A549 (cell line): ENCODE measurements at regions not wholly inside any gene's neighbourhood (a gene's known extent, or its start where the extent isn't known, plus 50 kb on each side); places are given as distances from the start of the nearest gene placed in this dataset.

ENCODE experiments used
- CEBPB ChIP-seq, 2 experiments: fragments of >200 bp in 1 of 2; sonication (Bioruptor Twin) in 1 of 2; formaldehyde crosslinking in 1 of 2; IDR thresholded peaks; 2 replicates each; pipeline ENCODE4 v1.6.1; 2012 to 2016
- MYC ChIP-seq: IDR thresholded peaks from 2 replicates; pipeline ENCODE4 v1.6.1; 2012; ENCODE audit warnings: mild to moderate bottlenecking, inconsistent platforms, low read length, improper control_type of control experiment, borderline replicate concordance
- POLR2A ChIP-seq: IDR thresholded peaks from 2 replicates; pipeline ENCODE4 v1.6.1; 2012; ENCODE audit warnings: mild to moderate bottlenecking, low read length
- TP53 ChIP-seq: fragments of 250-450 bp; sonication (Bioruptor Pico); IDR thresholded peaks from 2 replicates; pipeline ENCODE4 v1.5.0; 2021; ENCODE audit warnings: mild to moderate bottlenecking, moderate library complexity
- TF ChIP-seq, protein P1 (sequence below): fragments of >200 bp; sonication (Bioruptor Twin); formaldehyde crosslinking; IDR thresholded peaks from 3 replicates; pipeline ENCODE4 v1.5.1; 2016
- TF ChIP-seq, protein P2 (sequence below): fragments of 200-600 bp; sonication (generic); IDR thresholded peaks from 2 replicates; pipeline ENCODE4 v1.6.1; 2016; ENCODE audit warnings: antibody characterized with exemption, mild to moderate bottlenecking, moderate library complexity
- TF ChIP-seq, protein P3 (sequence below): fragments of 450-650 bp; IDR thresholded peaks from 2 replicates; pipeline ENCODE4 v1.6.1; 2014; ENCODE audit warnings: antibody characterized with exemption
- TF ChIP-seq, protein P4 (sequence below): fragments of 150-350 bp; IDR thresholded peaks from 2 replicates; pipeline ENCODE4 v1.6.1; 2014; ENCODE audit warnings: low read depth, mild to moderate bottlenecking, low read length

DNA sequence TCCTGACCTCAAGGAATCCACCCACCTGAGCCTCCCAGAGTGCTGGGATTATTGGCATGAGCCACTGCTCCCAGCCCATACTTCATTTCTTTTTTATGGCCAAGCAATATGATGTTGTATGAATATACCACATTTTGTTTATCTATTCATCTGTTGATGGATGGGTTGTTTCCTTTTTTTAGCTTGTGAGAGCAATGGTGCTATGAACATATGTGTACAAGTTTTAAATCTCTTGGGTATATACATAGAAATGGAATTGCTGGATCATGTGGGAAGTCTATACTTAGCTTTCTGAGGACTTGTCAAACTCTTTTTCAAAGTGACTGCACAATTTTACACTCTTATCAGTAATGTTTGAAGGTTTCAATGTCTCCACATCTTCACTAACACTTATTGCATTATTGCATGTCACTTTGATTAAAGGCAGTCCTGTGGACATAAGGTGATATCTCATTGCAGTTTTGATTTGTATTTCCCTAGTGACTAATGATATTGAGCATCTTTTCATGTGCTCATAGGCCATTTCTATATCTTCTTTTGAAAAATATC lies 167.1 kb upstream of the SPHKAP start:
- TF ChIP-seq TP53 (CRISPR knock-in tag): no peak
- TF ChIP-seq, protein P1, sequence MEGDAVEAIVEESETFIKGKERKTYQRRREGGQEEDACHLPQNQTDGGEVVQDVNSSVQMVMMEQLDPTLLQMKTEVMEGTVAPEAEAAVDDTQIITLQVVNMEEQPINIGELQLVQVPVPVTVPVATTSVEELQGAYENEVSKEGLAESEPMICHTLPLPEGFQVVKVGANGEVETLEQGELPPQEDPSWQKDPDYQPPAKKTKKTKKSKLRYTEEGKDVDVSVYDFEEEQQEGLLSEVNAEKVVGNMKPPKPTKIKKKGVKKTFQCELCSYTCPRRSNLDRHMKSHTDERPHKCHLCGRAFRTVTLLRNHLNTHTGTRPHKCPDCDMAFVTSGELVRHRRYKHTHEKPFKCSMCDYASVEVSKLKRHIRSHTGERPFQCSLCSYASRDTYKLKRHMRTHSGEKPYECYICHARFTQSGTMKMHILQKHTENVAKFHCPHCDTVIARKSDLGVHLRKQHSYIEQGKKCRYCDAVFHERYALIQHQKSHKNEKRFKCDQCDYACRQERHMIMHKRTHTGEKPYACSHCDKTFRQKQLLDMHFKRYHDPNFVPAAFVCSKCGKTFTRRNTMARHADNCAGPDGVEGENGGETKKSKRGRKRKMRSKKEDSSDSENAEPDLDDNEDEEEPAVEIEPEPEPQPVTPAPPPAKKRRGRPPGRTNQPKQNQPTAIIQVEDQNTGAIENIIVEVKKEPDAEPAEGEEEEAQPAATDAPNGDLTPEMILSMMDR: no peak
- TF ChIP-seq, protein P2, sequence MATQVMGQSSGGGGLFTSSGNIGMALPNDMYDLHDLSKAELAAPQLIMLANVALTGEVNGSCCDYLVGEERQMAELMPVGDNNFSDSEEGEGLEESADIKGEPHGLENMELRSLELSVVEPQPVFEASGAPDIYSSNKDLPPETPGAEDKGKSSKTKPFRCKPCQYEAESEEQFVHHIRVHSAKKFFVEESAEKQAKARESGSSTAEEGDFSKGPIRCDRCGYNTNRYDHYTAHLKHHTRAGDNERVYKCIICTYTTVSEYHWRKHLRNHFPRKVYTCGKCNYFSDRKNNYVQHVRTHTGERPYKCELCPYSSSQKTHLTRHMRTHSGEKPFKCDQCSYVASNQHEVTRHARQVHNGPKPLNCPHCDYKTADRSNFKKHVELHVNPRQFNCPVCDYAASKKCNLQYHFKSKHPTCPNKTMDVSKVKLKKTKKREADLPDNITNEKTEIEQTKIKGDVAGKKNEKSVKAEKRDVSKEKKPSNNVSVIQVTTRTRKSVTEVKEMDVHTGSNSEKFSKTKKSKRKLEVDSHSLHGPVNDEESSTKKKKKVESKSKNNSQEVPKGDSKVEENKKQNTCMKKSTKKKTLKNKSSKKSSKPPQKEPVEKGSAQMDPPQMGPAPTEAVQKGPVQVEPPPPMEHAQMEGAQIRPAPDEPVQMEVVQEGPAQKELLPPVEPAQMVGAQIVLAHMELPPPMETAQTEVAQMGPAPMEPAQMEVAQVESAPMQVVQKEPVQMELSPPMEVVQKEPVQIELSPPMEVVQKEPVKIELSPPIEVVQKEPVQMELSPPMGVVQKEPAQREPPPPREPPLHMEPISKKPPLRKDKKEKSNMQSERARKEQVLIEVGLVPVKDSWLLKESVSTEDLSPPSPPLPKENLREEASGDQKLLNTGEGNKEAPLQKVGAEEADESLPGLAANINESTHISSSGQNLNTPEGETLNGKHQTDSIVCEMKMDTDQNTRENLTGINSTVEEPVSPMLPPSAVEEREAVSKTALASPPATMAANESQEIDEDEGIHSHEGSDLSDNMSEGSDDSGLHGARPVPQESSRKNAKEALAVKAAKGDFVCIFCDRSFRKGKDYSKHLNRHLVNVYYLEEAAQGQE: no peak
- TF ChIP-seq POLR2A: no peak
- TF ChIP-seq, protein P3, sequence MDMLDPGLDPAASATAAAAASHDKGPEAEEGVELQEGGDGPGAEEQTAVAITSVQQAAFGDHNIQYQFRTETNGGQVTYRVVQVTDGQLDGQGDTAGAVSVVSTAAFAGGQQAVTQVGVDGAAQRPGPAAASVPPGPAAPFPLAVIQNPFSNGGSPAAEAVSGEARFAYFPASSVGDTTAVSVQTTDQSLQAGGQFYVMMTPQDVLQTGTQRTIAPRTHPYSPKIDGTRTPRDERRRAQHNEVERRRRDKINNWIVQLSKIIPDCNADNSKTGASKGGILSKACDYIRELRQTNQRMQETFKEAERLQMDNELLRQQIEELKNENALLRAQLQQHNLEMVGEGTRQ: no peak
- no peak for TF ChIP-seq CEBPB (IDR thresholded peaks at IDR 0.05)
- no peak for TF ChIP-seq MYC
- TF ChIP-seq, protein P4, sequence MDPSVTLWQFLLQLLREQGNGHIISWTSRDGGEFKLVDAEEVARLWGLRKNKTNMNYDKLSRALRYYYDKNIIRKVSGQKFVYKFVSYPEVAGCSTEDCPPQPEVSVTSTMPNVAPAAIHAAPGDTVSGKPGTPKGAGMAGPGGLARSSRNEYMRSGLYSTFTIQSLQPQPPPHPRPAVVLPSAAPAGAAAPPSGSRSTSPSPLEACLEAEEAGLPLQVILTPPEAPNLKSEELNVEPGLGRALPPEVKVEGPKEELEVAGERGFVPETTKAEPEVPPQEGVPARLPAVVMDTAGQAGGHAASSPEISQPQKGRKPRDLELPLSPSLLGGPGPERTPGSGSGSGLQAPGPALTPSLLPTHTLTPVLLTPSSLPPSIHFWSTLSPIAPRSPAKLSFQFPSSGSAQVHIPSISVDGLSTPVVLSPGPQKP: no peak
